Astrocyte of the spinal cord (primary cell): ENCODE measurements at regions not wholly inside any gene's neighbourhood (a gene's known extent, or its start where the extent isn't known, plus 50 kb on each side); places are given as distances from the start of the nearest gene placed in this dataset.

Experiments used
- DNase-seq: peaks from one replicate; pipeline ENCODE4 v3.0.0; 2011; ENCODE audit warnings: low read depth, low spot score
- H3K4me3 ChIP-seq: 2 replicates; pipeline ENCODE4 v1.5.1; 2011; ENCODE audit warnings: low read depth, mild to moderate bottlenecking, low read length, moderate library complexity
- in situ Hi-C: cut with HindIII; loops from 2 replicates; pipeline ENCODE4 v1.10.0; 2017; ENCODE audit warnings: low sequenced_read_pairs
- TF ChIP-seq, protein P1 (sequence below): IDR thresholded peaks from 2 replicates; pipeline ENCODE4 v1.5.1; 2012; ENCODE audit warnings: low read depth, mild to moderate bottlenecking, low read length, inconsistent platforms

- H3K4me3 ChIP-seq = no peak overlapping the region
- no peak for DNase-seq
- TF ChIP-seq, protein P1, sequence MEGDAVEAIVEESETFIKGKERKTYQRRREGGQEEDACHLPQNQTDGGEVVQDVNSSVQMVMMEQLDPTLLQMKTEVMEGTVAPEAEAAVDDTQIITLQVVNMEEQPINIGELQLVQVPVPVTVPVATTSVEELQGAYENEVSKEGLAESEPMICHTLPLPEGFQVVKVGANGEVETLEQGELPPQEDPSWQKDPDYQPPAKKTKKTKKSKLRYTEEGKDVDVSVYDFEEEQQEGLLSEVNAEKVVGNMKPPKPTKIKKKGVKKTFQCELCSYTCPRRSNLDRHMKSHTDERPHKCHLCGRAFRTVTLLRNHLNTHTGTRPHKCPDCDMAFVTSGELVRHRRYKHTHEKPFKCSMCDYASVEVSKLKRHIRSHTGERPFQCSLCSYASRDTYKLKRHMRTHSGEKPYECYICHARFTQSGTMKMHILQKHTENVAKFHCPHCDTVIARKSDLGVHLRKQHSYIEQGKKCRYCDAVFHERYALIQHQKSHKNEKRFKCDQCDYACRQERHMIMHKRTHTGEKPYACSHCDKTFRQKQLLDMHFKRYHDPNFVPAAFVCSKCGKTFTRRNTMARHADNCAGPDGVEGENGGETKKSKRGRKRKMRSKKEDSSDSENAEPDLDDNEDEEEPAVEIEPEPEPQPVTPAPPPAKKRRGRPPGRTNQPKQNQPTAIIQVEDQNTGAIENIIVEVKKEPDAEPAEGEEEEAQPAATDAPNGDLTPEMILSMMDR = no peak
- in situ Hi-C loops = no loop called here
Measured at GRCh38 chr2:12207491-12207890, 461.1 kb downstream of the LPIN1 start.

- in situ Hi-C loops = no loop called here
- TF ChIP-seq, protein P1 = no peak
- no peak for DNase-seq
Measured at GRCh38 chr2:12210016-12210933, 463.8 kb downstream of the LPIN1 start.

DNA sequence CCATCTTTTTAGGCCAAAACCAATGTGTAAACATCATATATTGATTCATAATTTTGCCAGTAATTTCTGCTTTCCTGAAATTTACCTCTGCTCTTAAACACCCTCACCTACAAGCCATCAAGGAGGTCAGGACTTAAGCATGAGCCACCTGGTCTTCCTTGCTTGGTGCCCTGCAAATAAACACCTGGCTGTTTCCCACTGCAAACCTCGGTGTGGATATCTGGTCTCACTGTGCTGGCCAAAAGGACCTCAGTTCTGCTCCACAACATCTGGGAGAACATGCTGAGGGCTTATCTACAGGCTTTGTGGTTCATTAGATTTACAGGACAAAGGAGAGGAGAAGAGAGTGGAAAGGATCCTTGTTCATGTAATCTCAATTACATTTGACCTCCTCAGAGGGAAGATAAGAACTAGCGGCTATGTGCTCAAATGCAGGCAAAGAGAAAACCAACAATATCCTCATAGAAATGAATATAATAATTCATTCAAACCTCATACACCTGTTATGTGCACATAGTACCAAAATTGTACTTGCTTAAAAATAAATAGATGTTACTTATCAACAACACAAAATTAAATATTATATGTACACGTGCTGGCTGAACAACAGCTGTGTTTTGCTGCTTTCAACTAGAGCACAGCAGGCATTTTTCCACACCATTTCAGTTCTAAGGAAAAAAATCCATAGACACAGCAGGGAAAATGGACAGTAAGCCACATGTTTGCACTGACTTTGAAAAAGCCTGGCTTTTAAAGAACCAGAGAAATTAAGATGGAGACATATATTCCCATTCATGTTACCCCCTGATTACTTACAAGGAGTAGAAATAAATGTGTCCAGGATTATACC lies 465.1 kb downstream of the LPIN1 start:
- in situ Hi-C loops = no loop called here
- no peak overlapping the region for H3K4me3 ChIP-seq
- TF ChIP-seq, protein P1 = no peak
- DNase-seq = no peak

More at GRCh38 chr2:12210016-12210933, 463.8 kb downstream of the LPIN1 start:
- H3K4me3 ChIP-seq = no peak overlapping the region

GRCh38 chr2:12212841-12213597 lies 466.6 kb downstream of the LPIN1 start:
- DNase-seq = peak; percentile 6
- in situ Hi-C loops = no loop called here
- TF ChIP-seq, protein P1 = no peak
- no peak overlapping the region for H3K4me3 ChIP-seq

GRCh38 chr2:12217175-12217574 lies 470.7 kb downstream of the LPIN1 start:
- in situ Hi-C loops = no loop called here
- no peak for DNase-seq

More at GRCh38 chr2:12217175-12217574, 470.7 kb downstream of the LPIN1 start:
- TF ChIP-seq, protein P1 = no peak
- H3K4me3 ChIP-seq = no peak overlapping the region
